ENCODE measurements at regions not wholly inside any gene's neighbourhood (a gene's known extent, or its start where the extent isn't known, plus 50 kb on each side); places are given as distances from the start of the nearest gene placed in this dataset.

DNA sequence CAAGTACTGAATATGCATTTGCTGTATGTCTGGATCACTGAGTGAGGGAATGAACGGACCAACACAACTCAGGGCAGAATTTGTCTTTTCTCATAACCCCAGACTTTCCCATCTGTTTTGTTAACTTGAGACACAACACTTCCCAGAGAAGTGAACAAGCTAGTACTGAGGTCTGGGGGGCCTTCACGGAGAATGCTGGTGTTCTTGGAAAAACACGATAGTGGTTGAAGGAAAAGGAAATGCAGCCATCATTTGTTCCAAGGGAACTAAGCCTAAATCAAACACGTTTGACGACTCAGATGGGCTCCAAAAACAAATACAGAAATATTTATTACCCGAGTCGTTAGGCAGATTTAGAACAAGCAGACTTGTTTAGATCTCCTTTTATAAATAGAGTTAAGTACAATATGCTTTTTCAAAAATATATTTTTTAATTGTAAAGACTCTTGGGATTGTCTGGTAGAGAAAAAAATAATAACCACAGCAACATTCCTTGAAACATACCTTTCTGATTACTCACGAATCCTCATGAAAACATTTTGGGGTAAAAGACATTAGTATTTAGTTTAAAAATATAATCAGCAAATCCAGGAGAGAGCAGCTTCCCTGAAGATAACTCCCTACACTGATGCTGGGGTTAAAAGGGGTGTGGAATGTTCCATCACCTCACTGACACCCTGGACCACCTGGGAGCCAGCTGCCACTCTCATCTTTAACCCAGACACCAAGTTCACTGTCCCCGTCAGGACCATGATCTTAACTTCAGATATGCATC lies 427.7 kb upstream of the RUNX1 start:
- no peak overlapping the region for H3K27ac Mint-ChIP-seq (ENCODE audit: unreplicated experiment)
- H3K4me1 Mint-ChIP-seq (ENCODE audit: low read depth, unreplicated experiment), result peaks cover 2% of the 10 kb centered on the region

DNA sequence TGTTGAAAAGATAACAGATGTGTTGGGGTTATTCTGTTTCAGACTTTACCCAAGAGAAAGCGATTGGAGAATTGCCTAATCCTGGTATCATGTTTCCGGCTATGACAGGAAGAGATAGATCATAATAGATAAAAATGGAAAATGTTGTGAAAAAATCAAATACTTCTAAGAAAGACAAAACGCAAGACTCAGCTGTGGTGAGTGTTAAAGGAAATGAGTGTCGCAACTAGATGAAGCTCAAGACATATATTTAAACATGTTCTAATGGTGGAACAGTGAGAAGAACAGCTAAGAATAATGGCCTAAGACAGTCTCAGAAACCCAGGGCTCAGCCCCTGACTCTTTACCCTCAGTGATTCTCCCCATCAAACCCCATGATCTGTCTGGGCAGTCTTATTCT lies 426.7 kb upstream of the RUNX1 start:
- peaks cover 2% of the 10 kb centered on the region for H3K9me3 Mint-ChIP-seq (ENCODE audit: unreplicated experiment)
- DNase-seq, result no peak
- no peaks in the 10 kb centered on the region for H3K27me3 Mint-ChIP-seq (ENCODE audit: unreplicated experiment)
- peaks cover 2% of the 10 kb centered on the region for H3K4me1 Mint-ChIP-seq (ENCODE audit: low read depth, unreplicated experiment)
- no peak overlapping the region for H3K4me3 Mint-ChIP-seq (ENCODE audit: unreplicated experiment)
- no peak overlapping the region for H3K27ac Mint-ChIP-seq (ENCODE audit: unreplicated experiment)
- TF ChIP-seq, protein P1, sequence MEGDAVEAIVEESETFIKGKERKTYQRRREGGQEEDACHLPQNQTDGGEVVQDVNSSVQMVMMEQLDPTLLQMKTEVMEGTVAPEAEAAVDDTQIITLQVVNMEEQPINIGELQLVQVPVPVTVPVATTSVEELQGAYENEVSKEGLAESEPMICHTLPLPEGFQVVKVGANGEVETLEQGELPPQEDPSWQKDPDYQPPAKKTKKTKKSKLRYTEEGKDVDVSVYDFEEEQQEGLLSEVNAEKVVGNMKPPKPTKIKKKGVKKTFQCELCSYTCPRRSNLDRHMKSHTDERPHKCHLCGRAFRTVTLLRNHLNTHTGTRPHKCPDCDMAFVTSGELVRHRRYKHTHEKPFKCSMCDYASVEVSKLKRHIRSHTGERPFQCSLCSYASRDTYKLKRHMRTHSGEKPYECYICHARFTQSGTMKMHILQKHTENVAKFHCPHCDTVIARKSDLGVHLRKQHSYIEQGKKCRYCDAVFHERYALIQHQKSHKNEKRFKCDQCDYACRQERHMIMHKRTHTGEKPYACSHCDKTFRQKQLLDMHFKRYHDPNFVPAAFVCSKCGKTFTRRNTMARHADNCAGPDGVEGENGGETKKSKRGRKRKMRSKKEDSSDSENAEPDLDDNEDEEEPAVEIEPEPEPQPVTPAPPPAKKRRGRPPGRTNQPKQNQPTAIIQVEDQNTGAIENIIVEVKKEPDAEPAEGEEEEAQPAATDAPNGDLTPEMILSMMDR (IDR thresholded peaks at IDR 0.05; ENCODE audit: partially characterized antibody, unreplicated experiment), result no peak
- H3K36me3 Mint-ChIP-seq (ENCODE audit: unreplicated experiment), result peaks cover 5% of the 10 kb centered on the region

More for the DNA sequence above, 427.7 kb upstream of the RUNX1 start:
- no peak overlapping the region for H3K4me3 Mint-ChIP-seq (ENCODE audit: unreplicated experiment)
- no peaks in the 10 kb centered on the region for H3K27me3 Mint-ChIP-seq (ENCODE audit: unreplicated experiment)
- H3K36me3 Mint-ChIP-seq (ENCODE audit: unreplicated experiment), result peaks cover 5% of the 10 kb centered on the region
- peaks cover 2% of the 10 kb centered on the region for H3K9me3 Mint-ChIP-seq (ENCODE audit: unreplicated experiment)
- TF ChIP-seq, protein P1 (IDR thresholded peaks at IDR 0.05; ENCODE audit: partially characterized antibody, unreplicated experiment), result no peak
- no peak for DNase-seq

DNA sequence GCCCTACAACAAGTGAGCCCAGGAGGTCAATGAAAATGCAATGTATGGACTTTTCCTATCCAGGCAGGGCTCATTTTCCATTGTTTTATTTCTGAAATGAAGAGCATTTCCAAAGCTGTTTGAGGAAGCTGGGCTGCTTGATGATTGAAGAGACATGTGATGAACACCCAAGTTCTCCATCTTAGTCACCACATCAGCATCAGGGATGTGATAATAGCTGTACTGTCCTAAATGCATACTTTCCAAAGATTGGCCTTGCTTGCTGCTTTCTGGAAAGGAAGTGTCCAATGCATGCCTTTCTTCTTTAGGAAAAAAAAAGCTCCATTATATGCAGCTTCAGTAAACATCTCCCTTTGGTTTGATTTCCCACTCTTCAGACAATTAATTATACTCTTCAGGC lies 425.9 kb upstream of the RUNX1 start:
- Mint-ChIP-seq H3K36me3 (ENCODE audit: unreplicated experiment) (peaks cover 5% of the 10 kb centered on the region), H3K9me3 (ENCODE audit: unreplicated experiment) (peaks cover 2% of the 10 kb centered on the region), H3K4me1 (ENCODE audit: low read depth, unreplicated experiment) (peaks cover 2% of the 10 kb centered on the region), H3K4me3 (ENCODE audit: unreplicated experiment) (no peak overlapping the region), H3K27ac (ENCODE audit: unreplicated experiment) (no peak overlapping the region), H3K27me3 (ENCODE audit: unreplicated experiment) (no peaks in the 10 kb centered on the region)
- TF ChIP-seq, protein P1 (IDR thresholded peaks at IDR 0.05; ENCODE audit: partially characterized antibody, unreplicated experiment), result no peak
- DNase-seq, result no peak

DNA sequence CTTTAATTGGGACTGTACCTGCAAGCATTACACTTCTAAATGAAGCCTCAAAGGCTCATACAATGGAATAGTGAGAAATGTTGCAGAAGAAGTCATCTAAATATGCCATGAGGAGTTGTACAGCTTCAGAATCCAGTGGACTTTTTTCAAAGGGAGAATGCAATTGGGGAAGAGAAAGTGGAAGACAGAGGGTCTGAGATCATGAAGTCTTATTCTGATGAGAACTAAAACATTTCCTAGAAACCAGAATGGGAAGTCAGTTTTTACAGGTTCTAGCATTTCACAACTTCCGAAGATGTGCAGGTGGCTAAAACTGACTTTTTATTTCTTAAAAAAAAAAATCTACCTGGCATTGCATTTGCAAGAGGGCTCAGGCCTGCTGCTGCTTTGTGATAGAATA lies 424.4 kb upstream of the RUNX1 start:
- H3K36me3 Mint-ChIP-seq (ENCODE audit: unreplicated experiment), result no peaks in the 10 kb centered on the region
- no peaks in the 10 kb centered on the region for H3K9me3 Mint-ChIP-seq (ENCODE audit: unreplicated experiment)
- TF ChIP-seq, protein P1 (IDR thresholded peaks at IDR 0.05; ENCODE audit: partially characterized antibody, unreplicated experiment), result no peak
- no peak for DNase-seq
- H3K27ac Mint-ChIP-seq (ENCODE audit: unreplicated experiment), result no peak overlapping the region
- peaks cover 2% of the 10 kb centered on the region for H3K4me1 Mint-ChIP-seq (ENCODE audit: low read depth, unreplicated experiment)
- no peak overlapping the region for H3K4me3 Mint-ChIP-seq (ENCODE audit: unreplicated experiment)
- H3K27me3 Mint-ChIP-seq (ENCODE audit: unreplicated experiment), result no peaks in the 10 kb centered on the region

- Mint-ChIP-seq H3K4me3 (ENCODE audit: unreplicated experiment) (no peak overlapping the region), H3K36me3 (ENCODE audit: unreplicated experiment) (peaks cover 4% of the 10 kb centered on the region), H3K27ac (ENCODE audit: unreplicated experiment) (no peak overlapping the region), H3K27me3 (ENCODE audit: unreplicated experiment) (no peaks in the 10 kb centered on the region), H3K9me3 (ENCODE audit: unreplicated experiment) (no peaks in the 10 kb centered on the region), H3K4me1 (ENCODE audit: low read depth, unreplicated experiment) (peaks cover under 1% of the 10 kb centered on the region)
- DNase-seq, result no peak
- TF ChIP-seq, protein P1 (IDR thresholded peaks at IDR 0.05; ENCODE audit: partially characterized antibody, unreplicated experiment), result no peak
Observed at GRCh38 chr21:35470522-35470921, 421.4 kb upstream of the RUNX1 start.
